MM.1S (cell line): ENCODE measurements at regions not wholly inside any gene's neighbourhood (a gene's known extent, or its start where the extent isn't known, plus 50 kb on each side); places are given as distances from the start of the nearest gene placed in this dataset.
"Not testable (repeated sequence)": the region's sequence is repeated elsewhere in the genome, so short reads cannot be mapped to it uniquely, and the experiment has no call there.

Experiments used
- DNase-seq: peaks from one replicate; pipeline ENCODE4 v3.0.0-alpha.2; 2015
- H2AFZ ChIP-seq: fragments of 300-600 bp; sonication (generic); 2 replicates; pipeline ENCODE4 v1.6.0; 2016; ENCODE audit warnings: antibody characterized with exemption, low read length
- H3F3A ChIP-seq: fragments of 300-600 bp; sonication (generic); 2 replicates; pipeline ENCODE4 v1.6.1; 2016; ENCODE audit warnings: mild to moderate bottlenecking, antibody characterized with exemption, low read length, moderate library complexity, mixed read lengths; ENCODE audit not compliant: insufficient read depth
- H3K27ac ChIP-seq: fragments of 300-600 bp; sonication (generic); 2 replicates; pipeline ENCODE4 v1.5.1; 2016; ENCODE audit warnings: mild to moderate bottlenecking, low read length
- H3K27me3 ChIP-seq: fragments of 300-600 bp; sonication (generic); replicated peaks from 2 replicates; pipeline ENCODE4 v1.6.0; 2016; ENCODE audit warnings: low read length; ENCODE audit not compliant: insufficient read depth
- H3K36me3 ChIP-seq: fragments of 300-600 bp; sonication (generic); replicated peaks from 2 replicates; pipeline ENCODE4 v1.6.1; 2016; ENCODE audit warnings: mild to moderate bottlenecking, low read length, mixed read lengths; ENCODE audit not compliant: insufficient read depth
- H3K4me1 ChIP-seq: fragments of 300-600 bp; sonication (generic); 2 replicates; pipeline ENCODE4 v1.6.1; 2016; ENCODE audit warnings: low read length, mixed read lengths
- H3K4me2 ChIP-seq: fragments of 300-600 bp; sonication (generic); 2 replicates; pipeline ENCODE4 v1.6.0; 2016; ENCODE audit warnings: low read depth, low read length
- H3K4me3 ChIP-seq: fragments of 300-600 bp; sonication (generic); 2 replicates; pipeline ENCODE4 v1.5.1; 2016; ENCODE audit warnings: low read length, mixed read lengths
- H3K79me2 ChIP-seq: fragments of 300-600 bp; sonication (generic); 2 replicates; pipeline ENCODE4 v1.6.1; 2016; ENCODE audit warnings: mixed run types, low read length, mixed read lengths
- H3K9ac ChIP-seq: fragments of 300-600 bp; sonication (generic); 2 replicates; pipeline ENCODE4 v1.6.1; 2016; ENCODE audit warnings: low read length, mixed read lengths
- H3K9me2 ChIP-seq: fragments of 300-600 bp; sonication (generic); replicated peaks from 2 replicates; pipeline ENCODE4 v1.6.1; 2016; ENCODE audit warnings: mild to moderate bottlenecking, low read length, mixed read lengths; ENCODE audit not compliant: insufficient read depth
- H3K9me3 ChIP-seq: fragments of 300-600 bp; sonication (generic); replicated peaks from 2 replicates; pipeline ENCODE4 v1.6.1; 2016; ENCODE audit warnings: mild to moderate bottlenecking, low read length, mixed read lengths; ENCODE audit not compliant: insufficient read depth
- H4K20me1 ChIP-seq: fragments of 300-600 bp; sonication (generic); 2 replicates; pipeline ENCODE4 v1.6.1; 2016; ENCODE audit warnings: mild to moderate bottlenecking, low read length, moderate library complexity, mixed read lengths; ENCODE audit not compliant: insufficient read depth
- CTCF ChIP-seq: fragments of 300-600 bp; sonication (generic); IDR thresholded peaks from 2 replicates; pipeline ENCODE4 v1.5.1; 2016; ENCODE audit warnings: antibody characterized with exemption, low read length, mixed read lengths
- EZH2 ChIP-seq: fragments of 300-600 bp; sonication (generic); optimal IDR thresholded peaks from 2 replicates; pipeline ENCODE3; 2017; ENCODE audit warnings: low read depth, mild to moderate bottlenecking, antibody characterized with exemption, low read length, mixed read lengths
- EZH2phosphoT487 ChIP-seq: fragments of 300-600 bp; sonication (generic); IDR thresholded peaks from 2 replicates; pipeline ENCODE4 v1.6.1; 2018; ENCODE audit warnings: antibody characterized with exemption, low read length

- no peak overlapping the region for H3K9ac ChIP-seq
- H3F3A ChIP-seq: no peaks in the 10 kb centered on the region
- no peak for DNase-seq
- no peak overlapping the region for H3K4me2 ChIP-seq
- H3K27ac ChIP-seq: no peak overlapping the region
- H3K4me1 ChIP-seq: no peaks in the 10 kb centered on the region
- H3K9me3 ChIP-seq: no peaks in the 10 kb centered on the region
- H4K20me1 ChIP-seq: no peaks in the 10 kb centered on the region
- H3K27me3 ChIP-seq: no peaks in the 10 kb centered on the region
- H2AFZ ChIP-seq: no peak overlapping the region
- TF ChIP-seq EZH2phosphoT487 (no peak), CTCF (no peak), EZH2 (no peak)
- no peaks in the 10 kb centered on the region for H3K79me2 ChIP-seq
- H3K4me3 ChIP-seq: no peak overlapping the region
- H3K36me3 ChIP-seq: no peaks in the 10 kb centered on the region
- H3K9me2 ChIP-seq: no peaks in the 10 kb centered on the region
Observed at GRCh38 chr9:7315116-7315515, 484.5 kb downstream of the DMAC1 start.

GRCh38 chr9:7313389-7313788 lies 486.2 kb downstream of the DMAC1 start:
- Histone ChIP-seq H2AFZ (no peak overlapping the region), H3K79me2 (no peaks in the 10 kb centered on the region), H3K4me1 (no peaks in the 10 kb centered on the region), H4K20me1 (no peaks in the 10 kb centered on the region), H3K27me3 (no peaks in the 10 kb centered on the region), H3K4me3 (no peak overlapping the region), H3F3A (no peaks in the 10 kb centered on the region), H3K4me2 (no peak overlapping the region), H3K27ac (no peak overlapping the region), H3K9me2 (no peaks in the 10 kb centered on the region), H3K9me3 (no peaks in the 10 kb centered on the region), H3K36me3 (no peaks in the 10 kb centered on the region), H3K9ac (no peak overlapping the region)
- no peak for TF ChIP-seq EZH2phosphoT487
- no peak for TF ChIP-seq CTCF
- no peak for TF ChIP-seq EZH2
- DNase-seq: no peak

- H3K27ac ChIP-seq, H3K4me3 ChIP-seq, H2AFZ ChIP-seq, H3F3A ChIP-seq, H3K4me1 ChIP-seq, H3K9me2 ChIP-seq, H4K20me1 ChIP-seq, H3K27me3 ChIP-seq, H3K79me2 ChIP-seq, H3K4me2 ChIP-seq, DNase-seq, H3K9me3 ChIP-seq, H3K9ac ChIP-seq, H3K36me3 ChIP-seq: not testable (repeated sequence)
Observed at GRCh38 chr9:7309051-7309450, 490.5 kb downstream of the DMAC1 start.

GRCh38 chr9:7305677-7306076 lies 493.9 kb downstream of the DMAC1 start:
- no peaks in the 10 kb centered on the region for H3K9me2 ChIP-seq
- H3K27me3 ChIP-seq: no peaks in the 10 kb centered on the region
- no peak overlapping the region for H3K4me3 ChIP-seq
- H3K9me3 ChIP-seq: no peaks in the 10 kb centered on the region
- H3K27ac ChIP-seq: no peak overlapping the region
- no peak overlapping the region for H2AFZ ChIP-seq
- TF ChIP-seq EZH2: no peak
- TF ChIP-seq EZH2phosphoT487: no peak
- TF ChIP-seq CTCF: no peak
- no peak overlapping the region for H3K9ac ChIP-seq
- H3K79me2 ChIP-seq: no peaks in the 10 kb centered on the region
- no peaks in the 10 kb centered on the region for H3K4me1 ChIP-seq
- no peaks in the 10 kb centered on the region for H4K20me1 ChIP-seq
- DNase-seq: no peak
- no peak overlapping the region for H3K4me2 ChIP-seq
- H3F3A ChIP-seq: no peaks in the 10 kb centered on the region
- H3K36me3 ChIP-seq: no peaks in the 10 kb centered on the region
